HG02840 (cell line): ENCODE measurements at regions not wholly inside any gene's neighbourhood (a gene's known extent, or its start where the extent isn't known, plus 50 kb on each side); places are given as distances from the start of the nearest gene placed in this dataset.
"Not testable (repeated sequence)": the region's sequence is repeated elsewhere in the genome, so short reads cannot be mapped to it uniquely, and the experiment has no call there.

Experiments used
- ATAC-seq: cut with Tn5 transposase; IDR thresholded peaks from one replicate; pipeline ENCODE4 v1.9.1; 2021; ENCODE audit warnings: mild to moderate bottlenecking, moderate library complexity, moderate number of reproducible peaks; ENCODE audit not compliant: unreplicated experiment, low FRiP score

GRCh38 chr1:228846952-228847351 is 111.7 kb downstream of the RHOU start:
- no peak for ATAC-seq

- ATAC-seq, result not testable (repeated sequence)
Measured at GRCh38 chr1:228847451-228847850, 112.2 kb downstream of the RHOU start.

GRCh38 chr1:228848406-228848805 is 113.1 kb downstream of the RHOU start:
- ATAC-seq, result no peak

GRCh38 chr1:228849011-228849541 is 113.8 kb downstream of the RHOU start:
- peak; percentile 78 for ATAC-seq

- no peak for ATAC-seq
Measured at GRCh38 chr1:228850141-228851100, 115.1 kb downstream of the RHOU start.

- ATAC-seq, result no peak
Measured at GRCh38 chr1:228851193-228851592, 115.9 kb downstream of the RHOU start.

- no peak for ATAC-seq
Measured at GRCh38 chr1:228851618-228852017, 116.3 kb downstream of the RHOU start.

GRCh38 chr1:228852024-228852423 is 116.7 kb downstream of the RHOU start:
- ATAC-seq, result no peak

- ATAC-seq, result no peak
Measured at GRCh38 chr1:228852511-228853088, 117.3 kb downstream of the RHOU start.

- ATAC-seq, result no peak
Measured at GRCh38 chr1:228853191-228853590, 117.9 kb downstream of the RHOU start.

GRCh38 chr1:228853637-228854036 is 118.4 kb downstream of the RHOU start:
- no peak for ATAC-seq

GRCh38 chr1:228854907-228855306 is 119.6 kb downstream of the RHOU start:
- no peak for ATAC-seq

- ATAC-seq, result no peak
Measured at GRCh38 chr1:228857611-228858010, 122.3 kb downstream of the RHOU start.

- peak; percentile 49 for ATAC-seq
Measured at GRCh38 chr1:228860911-228861831, 125.9 kb downstream of the RHOU start.

- ATAC-seq, result no peak
Measured at GRCh38 chr1:228861832-228862180, 126.5 kb downstream of the RHOU start.

- no peak for ATAC-seq
Measured at GRCh38 chr1:228862542-228863505, 127.5 kb downstream of the RHOU start.

GRCh38 chr1:228863776-228864175 is 128.5 kb downstream of the RHOU start:
- no peak for ATAC-seq

GRCh38 chr1:228865627-228866330 is 130.5 kb downstream of the RHOU start:
- ATAC-seq, result no peak

- no peak for ATAC-seq
Measured at GRCh38 chr1:228866468-228866867, 131.2 kb downstream of the RHOU start.
